Mucosa of descending colon (tissue), 3 donors: ENCODE measurements at regions not wholly inside any gene's neighbourhood (a gene's known extent, or its start where the extent isn't known, plus 50 kb on each side); places are given as distances from the start of the nearest gene placed in this dataset.

Source experiments
- ATAC-seq: fragments of 200-7000 bp; cut with Tn5 transposase; one replicate; pipeline ENCODE4 v1.9.1; 2020; ENCODE audit warnings: mild to moderate bottlenecking, moderate library complexity
- DNase-seq, 3 donors: peaks; one replicate each; pipeline ENCODE4 v3.0.0-alpha.2; 2020
- H3K36me3 ChIP-seq: fragments of 200-600 bp; one replicate; pipeline ENCODE4 v1.8.0; 2021; ENCODE audit warnings: low read depth, mild to moderate bottlenecking
- H3K4me1 ChIP-seq: fragments of 200-600 bp; one replicate; pipeline ENCODE4 v1.8.0; 2021; ENCODE audit warnings: low read depth, mild to moderate bottlenecking
- H3K4me3 ChIP-seq: fragments of 200-600 bp; one replicate; pipeline ENCODE4 v1.8.0; 2021; ENCODE audit warnings: mild to moderate bottlenecking
- H3K9me3 ChIP-seq: fragments of 200-600 bp; one replicate; pipeline ENCODE4 v1.8.0; 2021; ENCODE audit warnings: mild to moderate bottlenecking
- intact Hi-C, 2 donors: fragments of 100-400 bp; cut with DNase I in 1 of 2; cut with micrococcal nuclease in 1 of 2; formaldehyde crosslinking; loops; one replicate each; pipeline versions ENCODE4 v1.11.0 to v1.11.1; 2022; cut with DNase I, micrococcal nuclease
- TF ChIP-seq, protein P1 (sequence below): fragments of 200-600 bp; IDR thresholded peaks from one replicate; pipeline ENCODE4 v1.8.0; 2022; ENCODE audit warnings: antibody characterized with exemption, mild to moderate bottlenecking
- donor health status: DM: no; HTN: no; CAD: no; lungs with moderate emphysema.
- donor health status: DM: no; HTN: no; CAD: no.
- donor health status: DM: no; HTN: yes; CAD: no.

DNA sequence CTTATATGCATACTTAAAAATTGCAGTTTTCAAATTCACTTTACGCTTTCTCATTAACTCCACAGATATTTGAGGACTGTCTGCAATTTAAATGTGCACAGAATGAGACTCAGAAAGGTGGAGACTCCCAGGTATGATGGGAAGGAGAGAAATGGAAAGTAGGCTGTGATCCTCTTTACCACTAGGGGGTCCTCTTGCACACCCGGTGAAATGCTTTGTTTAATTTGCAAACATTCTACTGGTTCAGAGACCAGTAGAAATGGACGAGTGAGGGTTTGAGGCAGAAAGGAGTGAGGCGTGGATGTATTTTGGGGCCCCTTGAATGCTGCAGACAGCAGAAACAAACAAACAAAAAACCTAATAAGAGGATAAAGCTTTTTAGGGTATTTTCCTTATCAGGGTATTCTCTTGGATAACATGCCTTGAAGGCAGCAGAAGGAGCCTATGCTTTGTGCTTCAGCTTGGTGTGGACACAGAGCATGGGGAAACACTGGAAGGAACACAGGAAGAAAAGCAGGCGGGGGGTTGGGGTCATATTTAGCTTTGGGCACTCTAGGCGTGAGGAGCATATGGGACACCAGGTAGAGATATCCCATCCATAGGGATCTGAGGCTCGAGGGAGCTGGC, 410.1 kb downstream of the DMRT2 start:
- Histone ChIP-seq H3K4me3 (no peak overlapping the region), H3K9me3 (no peaks in the 10 kb centered on the region), H3K36me3 (no peaks in the 10 kb centered on the region), H3K4me1 (peaks cover 7% of the 10 kb centered on the region)
- peak in 1 of 3 donors; percentile 18 for DNase-seq
- TF ChIP-seq, protein P1, sequence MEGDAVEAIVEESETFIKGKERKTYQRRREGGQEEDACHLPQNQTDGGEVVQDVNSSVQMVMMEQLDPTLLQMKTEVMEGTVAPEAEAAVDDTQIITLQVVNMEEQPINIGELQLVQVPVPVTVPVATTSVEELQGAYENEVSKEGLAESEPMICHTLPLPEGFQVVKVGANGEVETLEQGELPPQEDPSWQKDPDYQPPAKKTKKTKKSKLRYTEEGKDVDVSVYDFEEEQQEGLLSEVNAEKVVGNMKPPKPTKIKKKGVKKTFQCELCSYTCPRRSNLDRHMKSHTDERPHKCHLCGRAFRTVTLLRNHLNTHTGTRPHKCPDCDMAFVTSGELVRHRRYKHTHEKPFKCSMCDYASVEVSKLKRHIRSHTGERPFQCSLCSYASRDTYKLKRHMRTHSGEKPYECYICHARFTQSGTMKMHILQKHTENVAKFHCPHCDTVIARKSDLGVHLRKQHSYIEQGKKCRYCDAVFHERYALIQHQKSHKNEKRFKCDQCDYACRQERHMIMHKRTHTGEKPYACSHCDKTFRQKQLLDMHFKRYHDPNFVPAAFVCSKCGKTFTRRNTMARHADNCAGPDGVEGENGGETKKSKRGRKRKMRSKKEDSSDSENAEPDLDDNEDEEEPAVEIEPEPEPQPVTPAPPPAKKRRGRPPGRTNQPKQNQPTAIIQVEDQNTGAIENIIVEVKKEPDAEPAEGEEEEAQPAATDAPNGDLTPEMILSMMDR, result no peak
- ATAC-seq, result peak; percentile 64
- intact Hi-C loops, result no loop called here

- H3K4me1 ChIP-seq, result peaks cover 7% of the 10 kb centered on the region
- H3K9me3 ChIP-seq, result no peaks in the 10 kb centered on the region
- DNase-seq (no peak), ATAC-seq (no peak)
- TF ChIP-seq, protein P1, result no peak
- H3K4me3 ChIP-seq, result no peak overlapping the region
- intact Hi-C loops, result no loop called here
- no peaks in the 10 kb centered on the region for H3K36me3 ChIP-seq
These were observed 411.7 kb downstream of the DMRT2 start for GRCh38 chr9:1461812-1462211.

- TF ChIP-seq, protein P1, result no peak
- peaks cover 7% of the 10 kb centered on the region for H3K4me1 ChIP-seq
- H3K36me3 ChIP-seq, result no peaks in the 10 kb centered on the region
- ATAC-seq (peak; percentile 70), DNase-seq (no peak)
- no peaks in the 10 kb centered on the region for H3K9me3 ChIP-seq
- intact Hi-C loops, result no loop called here
- no peak overlapping the region for H3K4me3 ChIP-seq
These were observed 412.6 kb downstream of the DMRT2 start for GRCh38 chr9:1462626-1463308.

DNA sequence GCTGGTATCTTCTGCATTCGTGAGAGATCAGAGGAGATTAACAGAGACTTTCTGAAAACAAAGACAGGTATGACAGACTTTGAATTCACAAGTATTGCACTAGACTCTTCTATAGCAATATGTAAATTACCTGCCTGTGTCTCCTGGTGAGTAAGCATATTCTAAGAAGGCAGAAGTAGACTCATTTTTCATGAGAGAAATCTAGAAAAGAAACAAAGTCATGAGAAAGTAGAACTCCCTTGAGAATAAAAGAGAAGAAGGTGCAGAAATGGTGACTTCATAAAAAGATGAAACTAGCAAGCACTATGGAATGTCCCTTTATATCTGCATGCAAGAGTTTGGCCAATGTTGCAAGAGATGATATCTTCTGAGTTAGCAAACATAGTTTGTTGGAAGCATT, 419.8 kb downstream of the DMRT2 start:
- DNase-seq (no peak), ATAC-seq (no peak)
- Histone ChIP-seq H3K36me3 (no peaks in the 10 kb centered on the region), H3K9me3 (no peaks in the 10 kb centered on the region), H3K4me3 (no peak overlapping the region), H3K4me1 (no peaks in the 10 kb centered on the region)
- intact Hi-C loops, result no loop called here
- TF ChIP-seq, protein P1, result no peak

DNA sequence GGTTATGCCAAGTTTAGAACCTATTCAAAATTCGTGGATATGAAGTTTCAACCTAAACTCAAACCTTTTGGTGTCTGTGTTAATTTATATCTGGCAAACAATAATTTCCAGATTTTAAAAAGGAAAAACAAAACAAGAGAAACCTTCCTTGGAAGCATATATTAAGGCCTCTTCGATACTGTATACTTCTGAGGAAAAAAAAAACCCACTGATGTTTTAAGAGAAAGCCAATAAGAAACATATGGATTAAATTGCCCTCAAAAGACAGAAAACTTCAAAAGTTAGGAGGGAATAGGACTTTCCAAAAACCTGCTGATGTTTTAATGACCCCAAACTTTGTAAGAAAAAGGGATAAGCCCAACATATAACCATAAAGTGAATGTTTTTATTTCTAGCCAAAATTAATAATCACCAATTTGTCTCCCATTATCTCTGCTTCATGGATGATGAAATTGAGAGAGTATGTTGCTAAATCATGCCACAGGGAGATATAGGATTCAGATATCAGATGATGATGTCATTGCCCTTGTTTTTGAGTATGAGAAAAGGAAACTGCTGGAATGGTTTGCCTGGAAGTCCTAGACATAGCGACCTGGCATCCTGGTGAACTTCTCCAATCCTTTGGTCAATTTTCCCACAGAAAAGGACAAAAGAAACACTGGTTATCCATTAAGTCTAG, 423.9 kb downstream of the DMRT2 start:
- TF ChIP-seq, protein P1, result no peak
- intact Hi-C loops, result no loop called here
- DNase-seq, result no peak

More for the DNA sequence above, 423.9 kb downstream of the DMRT2 start:
- no peak for ATAC-seq
- H3K36me3 ChIP-seq, result no peaks in the 10 kb centered on the region
- H3K9me3 ChIP-seq, result no peaks in the 10 kb centered on the region
- no peak overlapping the region for H3K4me3 ChIP-seq
- H3K4me1 ChIP-seq, result no peaks in the 10 kb centered on the region
